GM21515 (cell line): ENCODE measurements at regions not wholly inside any gene's neighbourhood (a gene's known extent, or its start where the extent isn't known, plus 50 kb on each side); places are given as distances from the start of the nearest gene placed in this dataset.
"Not testable (repeated sequence)": the region's sequence is repeated elsewhere in the genome, so short reads cannot be mapped to it uniquely, and the experiment has no call there.

Source experiments
- ATAC-seq: cut with Tn5 transposase; IDR thresholded peaks from one replicate; pipeline ENCODE4 v1.9.1; 2021; ENCODE audit not compliant: unreplicated experiment

GRCh38 chr6:141463237-141463977, 669.3 kb upstream of the GJE1 start:
- peak; percentile 89 for ATAC-seq

GRCh38 chr6:141460743-141461484, 671.8 kb upstream of the GJE1 start:
- ATAC-seq, result no peak

GRCh38 chr6:141460245-141460644, 672.5 kb upstream of the GJE1 start:
- ATAC-seq, result not testable (repeated sequence)

DNA sequence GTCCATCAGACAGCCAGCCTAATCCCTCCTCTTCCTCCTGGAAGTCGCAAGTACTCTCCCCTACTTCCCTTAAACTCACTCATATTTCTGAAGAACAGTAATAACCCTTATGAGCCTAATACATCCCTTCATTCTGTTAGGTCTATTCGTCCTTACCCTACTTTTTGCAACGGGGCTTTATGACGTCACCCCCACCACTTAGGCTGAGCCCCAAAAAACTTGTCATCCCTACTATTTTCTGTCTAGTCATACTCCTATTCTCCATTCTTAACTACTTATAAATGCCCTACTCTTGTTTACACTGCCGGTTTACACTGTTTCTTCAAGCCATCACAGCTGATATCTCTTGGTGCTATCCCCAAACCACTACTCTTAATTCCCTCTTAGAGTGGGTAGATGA, 674.7 kb upstream of the GJE1 start:
- ATAC-seq, result not testable (repeated sequence)

DNA sequence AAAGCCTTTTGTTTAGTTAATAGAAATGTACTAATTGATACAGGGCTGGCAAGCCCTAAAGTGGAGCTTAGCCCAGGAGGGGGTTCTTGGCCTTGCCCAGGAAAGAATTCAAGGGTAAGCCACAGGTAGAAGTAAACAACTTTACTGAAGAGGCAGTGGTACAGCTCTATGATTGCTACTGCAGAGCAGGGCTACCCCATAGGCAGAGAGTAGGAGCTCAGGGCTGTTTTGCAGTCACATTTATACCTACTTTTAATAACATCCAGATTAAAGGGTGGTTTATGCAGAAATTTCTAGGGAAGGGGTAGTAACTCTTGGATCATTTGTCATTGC, 680.4 kb upstream of the GJE1 start:
- no peak for ATAC-seq

DNA sequence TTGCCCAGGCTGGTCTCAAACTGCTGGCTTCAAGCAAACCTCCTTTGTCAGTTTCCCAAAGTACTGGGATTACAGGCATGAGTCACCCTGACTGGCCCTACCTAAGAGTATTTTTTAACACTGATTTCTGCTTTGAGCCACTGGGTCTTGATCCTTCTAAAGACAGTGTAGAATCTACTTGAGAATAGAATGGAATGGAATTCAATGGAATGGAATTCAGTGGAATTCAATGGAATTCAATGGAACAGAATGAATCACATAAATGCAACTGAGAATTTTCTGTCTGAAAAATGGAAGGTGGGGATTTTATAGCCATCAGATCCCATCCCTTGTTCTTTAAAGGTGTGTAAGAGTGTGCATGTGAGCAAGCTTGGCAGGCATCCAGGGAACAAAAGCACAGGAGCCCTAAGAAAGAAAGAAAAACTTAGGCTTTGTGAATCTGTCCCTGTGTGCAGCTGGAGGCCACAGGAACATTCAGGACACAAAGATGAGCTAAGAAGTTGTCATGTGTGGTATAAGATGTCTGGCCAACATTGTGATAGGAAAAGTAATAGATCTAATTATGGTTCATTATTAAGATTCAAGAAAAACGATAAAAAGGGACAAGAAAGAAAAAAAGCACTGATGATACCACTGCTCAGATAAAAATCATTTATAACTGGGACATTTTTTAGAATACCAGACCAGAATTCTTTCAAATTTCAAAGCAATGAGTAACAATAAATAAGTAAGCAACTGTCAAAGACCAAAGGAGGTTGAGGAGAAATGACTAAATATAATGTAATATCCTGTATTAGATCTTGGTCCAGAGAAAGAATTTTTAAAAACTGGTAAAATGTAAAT, 681.0 kb upstream of the GJE1 start:
- ATAC-seq, result no peak

DNA sequence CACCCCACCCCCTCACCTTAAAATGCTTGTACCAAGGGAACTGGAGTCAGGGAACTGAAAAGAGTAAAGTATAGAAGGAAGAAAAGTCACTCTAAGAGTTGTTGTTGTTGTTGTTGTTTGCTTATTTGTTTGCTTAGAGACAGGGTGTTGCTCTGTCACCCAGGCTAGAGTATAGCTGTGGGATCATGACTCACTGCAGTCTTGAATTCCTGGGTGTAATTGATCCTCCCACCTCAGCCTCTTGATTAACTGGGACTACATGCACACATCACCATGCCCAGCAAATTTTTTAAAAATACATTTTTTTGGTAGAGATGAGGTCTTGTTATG, 681.6 kb upstream of the GJE1 start:
- no peak for ATAC-seq

DNA sequence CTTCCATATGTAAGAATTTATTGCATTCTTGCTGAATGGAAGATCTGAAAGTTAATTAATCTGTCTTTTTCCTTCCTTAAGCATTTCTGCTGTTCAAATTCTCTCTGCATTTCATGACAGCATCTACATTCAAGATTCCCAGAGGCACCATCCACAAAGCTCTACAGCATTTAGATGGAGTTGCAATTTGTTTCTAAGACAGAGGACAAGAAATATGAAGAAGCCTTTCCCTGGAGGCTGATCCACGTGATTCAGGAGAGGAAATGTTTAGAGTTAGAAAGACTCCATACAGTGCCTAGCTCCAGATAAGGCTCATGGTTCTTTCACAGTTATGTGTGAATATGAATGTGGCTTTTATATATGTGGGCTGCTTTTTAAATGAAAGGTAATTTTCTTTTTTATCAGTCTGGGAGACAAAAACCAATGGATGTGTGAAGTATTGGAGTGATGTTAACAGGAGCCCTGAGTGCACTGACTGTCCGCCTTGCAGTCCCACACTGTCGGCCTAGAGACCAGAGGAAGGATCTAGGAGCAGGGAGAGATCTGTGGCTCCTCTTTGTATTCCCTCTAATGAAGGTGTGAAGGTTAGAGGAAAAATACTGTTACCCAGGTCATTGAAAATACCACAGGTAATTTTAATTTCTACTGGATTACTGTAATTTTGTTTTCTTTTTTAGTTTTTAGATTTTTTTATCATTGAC, 686.6 kb upstream of the GJE1 start:
- no peak for ATAC-seq

DNA sequence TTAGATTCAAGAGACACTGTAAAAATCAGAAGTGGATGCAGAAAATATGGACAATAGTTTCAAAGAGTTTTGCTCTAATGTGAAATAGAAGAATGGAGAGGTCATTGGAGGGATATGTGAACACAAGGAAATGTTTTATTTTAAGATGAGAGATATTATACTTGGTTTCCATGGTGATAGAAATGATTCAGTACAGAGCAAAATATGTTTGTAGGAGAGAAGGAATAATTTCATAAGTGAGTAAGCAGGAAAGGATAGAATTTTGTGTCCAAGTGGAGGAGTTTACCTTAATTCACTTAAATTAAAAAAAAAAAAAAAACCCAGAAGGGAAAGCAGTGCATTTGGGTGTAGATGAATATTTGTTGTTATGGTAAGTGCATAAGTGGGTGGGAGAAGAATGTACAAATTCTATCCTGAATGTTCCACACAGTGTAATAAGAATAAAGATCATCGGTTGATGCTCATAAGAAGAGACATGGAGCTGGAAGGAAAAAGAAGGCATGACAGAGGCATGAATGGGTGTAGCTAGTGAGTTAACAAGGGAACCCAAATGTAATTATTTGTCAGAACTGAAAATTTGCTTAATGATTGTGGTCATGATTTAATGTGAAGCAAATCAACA, 688.9 kb upstream of the GJE1 start:
- no peak for ATAC-seq

- ATAC-seq, result no peak
These were observed 689.7 kb upstream of the GJE1 start for GRCh38 chr6:141443032-141443431.

GRCh38 chr6:141439513-141439912, 693.2 kb upstream of the GJE1 start:
- no peak for ATAC-seq

DNA sequence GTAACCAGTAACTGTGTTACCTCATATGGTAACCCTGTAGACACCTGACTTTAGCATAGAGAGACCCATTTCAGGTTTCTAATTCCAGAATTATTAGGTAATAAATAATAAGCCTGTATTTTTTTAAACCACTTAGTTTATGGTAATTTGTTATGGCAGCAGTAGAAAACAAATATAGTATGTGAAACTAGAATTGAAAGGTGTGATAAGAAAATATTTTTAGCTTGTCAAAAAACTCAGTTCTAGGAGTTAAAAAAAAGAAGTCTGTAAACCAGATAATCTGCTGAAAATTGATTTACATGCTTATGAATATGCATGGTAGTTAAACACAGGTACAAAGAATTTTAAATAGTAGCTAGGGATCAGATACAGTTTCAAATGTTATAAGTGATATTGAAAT, 695.0 kb upstream of the GJE1 start:
- ATAC-seq, result peak; percentile 69

GRCh38 chr6:141437011-141437410, 695.7 kb upstream of the GJE1 start:
- ATAC-seq, result no peak

GRCh38 chr6:141426400-141426980, 706.2 kb upstream of the GJE1 start:
- no peak for ATAC-seq

DNA sequence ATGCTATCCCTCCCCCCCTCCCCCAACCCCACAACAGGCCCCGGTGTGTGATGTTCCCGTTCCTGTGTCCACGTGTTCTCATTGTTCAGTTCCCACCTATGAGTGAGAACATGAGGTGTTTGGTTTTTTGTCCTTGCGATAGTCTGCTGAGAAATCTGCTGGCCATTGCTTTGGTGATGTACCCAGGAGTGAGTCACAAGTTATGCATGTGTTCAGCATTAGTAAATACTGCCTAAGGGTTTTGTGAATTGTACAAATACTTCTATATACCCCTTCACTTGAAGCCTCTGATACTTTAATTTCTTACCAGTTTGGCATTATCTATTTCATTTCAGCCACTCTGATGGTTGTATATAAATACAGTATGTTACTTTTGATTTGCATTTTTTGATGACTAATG, 711.3 kb upstream of the GJE1 start:
- ATAC-seq, result no peak

GRCh38 chr6:141418076-141418475, 714.6 kb upstream of the GJE1 start:
- ATAC-seq, result no peak

GRCh38 chr6:141415896-141416295, 716.8 kb upstream of the GJE1 start:
- no peak for ATAC-seq

DNA sequence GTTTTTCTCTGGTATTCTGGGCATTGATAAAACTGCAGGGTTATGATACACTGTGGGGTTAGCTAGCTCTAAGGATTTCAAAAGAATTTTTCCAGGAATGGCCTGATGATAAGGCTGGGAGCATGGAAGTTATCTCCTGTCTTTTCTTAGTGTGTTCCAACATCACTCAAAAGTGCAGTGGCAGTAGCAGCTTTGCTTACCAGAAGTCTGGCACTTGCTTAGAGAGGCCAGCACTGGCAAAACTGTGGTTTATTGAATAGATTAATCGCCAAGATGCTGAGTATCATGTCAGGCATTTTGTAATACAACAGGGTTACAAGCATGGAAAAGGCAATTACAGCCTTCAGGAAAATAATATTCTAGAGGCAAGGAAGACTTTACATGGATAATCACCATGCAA, 719.5 kb upstream of the GJE1 start:
- no peak for ATAC-seq

DNA sequence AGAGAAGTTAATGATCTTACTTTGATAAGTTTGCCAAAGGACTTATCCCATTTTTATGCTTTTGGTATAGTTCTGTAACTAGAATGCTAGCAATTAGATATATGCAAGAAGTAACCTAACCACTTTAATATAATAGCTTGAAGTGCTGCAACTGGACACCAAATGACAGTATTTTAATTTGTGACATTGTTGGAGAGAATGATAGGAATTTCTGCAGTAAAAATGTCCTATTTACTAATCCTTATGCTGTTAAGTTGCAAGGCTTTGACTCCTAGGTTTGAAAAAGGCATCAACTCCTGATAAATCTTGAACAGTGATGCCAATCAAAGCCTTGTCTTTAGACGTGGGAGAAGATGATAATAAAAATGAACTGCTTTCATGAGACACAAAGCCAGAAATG, 726.0 kb upstream of the GJE1 start:
- ATAC-seq, result no peak

- no peak for ATAC-seq
These were observed 728.9 kb upstream of the GJE1 start for GRCh38 chr6:141403827-141404226.

GRCh38 chr6:141403103-141403502, 729.6 kb upstream of the GJE1 start:
- ATAC-seq, result no peak
